Central memory CD8-positive, alpha-beta T cell (primary cell): ENCODE measurements at regions not wholly inside any gene's neighbourhood (a gene's known extent, or its start where the extent isn't known, plus 50 kb on each side); places are given as distances from the start of the nearest gene placed in this dataset.

Experiments
- ATAC-seq: fragments of 150-1000 bp; cut with Tn5 transposase; replicated peaks from 2 replicates; pipeline ENCODE4 v1.10.0; 2022; ENCODE audit warnings: mild to moderate bottlenecking, moderate FRiP score, moderate number of reproducible peaks; ENCODE audit not compliant: poor library complexity, severe bottlenecking; ENCODE audit errors: extremely low read depth
- DNase-seq, 2 donors: peaks; one replicate each; pipeline ENCODE4 v3.0.0; 2021; ENCODE audit warnings: low spot score in 2 of 2
- H3K27ac Mint-ChIP-seq: one replicate; pipeline ENCODE4 v1.8.0; 2022; ENCODE audit warnings: low read depth, mild to moderate bottlenecking, moderate library complexity, mixed read lengths
- H3K27me3 Mint-ChIP-seq: one replicate; pipeline ENCODE4 v1.8.0; 2022; ENCODE audit warnings: mixed read lengths
- H3K36me3 Mint-ChIP-seq: one replicate; pipeline ENCODE4 v1.8.0; 2022; ENCODE audit warnings: mild to moderate bottlenecking, moderate library complexity, mixed read lengths; ENCODE audit not compliant: insufficient read depth
- H3K4me1 Mint-ChIP-seq: one replicate; pipeline ENCODE4 v1.8.0; 2022; ENCODE audit warnings: mixed read lengths
- H3K4me3 Mint-ChIP-seq: one replicate; pipeline ENCODE4 v1.8.0; 2022; ENCODE audit warnings: mild to moderate bottlenecking, moderate library complexity, mixed read lengths
- H3K9me3 Mint-ChIP-seq: one replicate; pipeline ENCODE4 v1.8.0; 2022; ENCODE audit warnings: mixed read lengths

DNA sequence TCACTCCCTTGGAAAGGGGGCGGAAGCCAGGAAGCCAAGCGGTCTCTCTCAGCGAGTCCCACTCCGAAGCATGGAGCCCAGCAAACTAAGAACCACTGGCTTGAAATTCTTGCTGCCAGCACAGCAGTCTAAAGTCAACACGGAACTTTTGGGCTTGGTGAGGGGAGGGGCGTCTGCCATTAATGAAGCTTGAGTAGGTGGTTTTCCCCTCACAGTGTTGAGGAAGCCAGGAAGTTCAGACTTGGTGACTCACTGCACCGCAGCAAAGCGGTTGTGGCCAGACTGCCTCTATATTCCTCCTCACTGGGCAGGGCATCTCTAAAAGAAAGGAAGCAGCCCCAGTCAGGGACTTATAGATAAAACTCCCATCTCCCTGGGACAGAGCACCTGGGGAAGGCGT, 665.4 kb upstream of the CBLB start:
- Mint-ChIP-seq H3K9me3 (peaks cover 7% of the 10 kb centered on the region), H3K4me3 (no peak overlapping the region), H3K4me1 (peaks cover 15% of the 10 kb centered on the region), H3K36me3 (no peaks in the 10 kb centered on the region), H3K27ac (no peak overlapping the region), H3K27me3 (no peaks in the 10 kb centered on the region)
- no peak for DNase-seq
- peak; percentile 97 for ATAC-seq

DNA sequence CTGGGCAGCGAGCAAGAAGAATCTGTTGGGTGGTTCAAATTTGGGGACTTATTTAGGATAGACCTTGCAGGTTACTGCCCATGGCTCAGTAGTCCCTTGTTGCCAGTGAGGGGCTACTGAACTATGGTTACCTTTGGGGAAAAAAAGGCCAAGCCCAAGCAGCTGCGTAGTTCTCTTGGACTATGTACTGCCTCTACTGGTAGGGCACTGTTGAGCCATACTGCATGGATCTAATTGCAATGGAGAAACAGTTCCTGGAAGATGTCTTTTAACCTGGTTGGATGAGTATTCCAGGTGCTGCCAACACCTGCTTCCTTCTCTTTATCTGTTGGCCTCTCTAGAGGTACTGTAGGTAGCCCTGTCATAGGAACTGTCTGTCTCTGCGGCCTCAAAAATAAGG, 671.9 kb upstream of the CBLB start:
- DNase-seq (no peak), ATAC-seq (no peak)
- H3K4me1 Mint-ChIP-seq, result no peaks in the 10 kb centered on the region
- no peaks in the 10 kb centered on the region for H3K27me3 Mint-ChIP-seq
- no peaks in the 10 kb centered on the region for H3K36me3 Mint-ChIP-seq
- H3K9me3 Mint-ChIP-seq, result peaks cover 7% of the 10 kb centered on the region
- H3K4me3 Mint-ChIP-seq, result no peak overlapping the region
- H3K27ac Mint-ChIP-seq, result no peak overlapping the region

DNA sequence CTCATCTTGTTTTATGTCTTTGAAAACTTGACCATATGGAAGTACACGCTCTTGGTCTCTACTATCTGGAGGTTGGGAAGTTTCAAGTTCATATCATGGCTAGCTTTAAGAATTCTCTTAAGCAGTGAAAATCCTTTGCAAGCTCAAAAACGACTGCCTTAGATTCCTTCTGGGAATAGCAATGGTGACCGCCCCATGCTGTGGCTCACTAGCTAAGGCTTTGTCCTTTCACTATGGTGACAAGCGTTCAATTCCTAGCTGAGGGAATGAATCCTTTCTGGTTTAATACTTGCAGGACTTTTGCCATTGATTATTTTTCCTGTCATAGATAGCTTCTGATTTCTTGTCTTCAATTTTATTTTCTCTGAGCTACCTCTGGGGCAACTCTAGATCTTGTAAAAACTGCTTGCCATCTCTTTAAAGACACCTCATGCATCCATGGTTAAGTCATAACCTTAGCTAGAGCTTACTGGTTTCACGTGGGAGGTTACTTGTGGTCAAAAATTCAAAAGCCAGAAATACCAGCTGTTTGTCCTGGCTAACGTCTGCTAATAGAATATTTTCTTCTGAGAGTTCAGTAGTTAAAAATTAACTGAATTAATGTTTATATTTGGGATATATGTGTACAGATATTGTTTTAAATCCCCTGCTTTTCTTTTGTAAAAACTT, 673.4 kb upstream of the CBLB start:
- no peak for ATAC-seq

DNA sequence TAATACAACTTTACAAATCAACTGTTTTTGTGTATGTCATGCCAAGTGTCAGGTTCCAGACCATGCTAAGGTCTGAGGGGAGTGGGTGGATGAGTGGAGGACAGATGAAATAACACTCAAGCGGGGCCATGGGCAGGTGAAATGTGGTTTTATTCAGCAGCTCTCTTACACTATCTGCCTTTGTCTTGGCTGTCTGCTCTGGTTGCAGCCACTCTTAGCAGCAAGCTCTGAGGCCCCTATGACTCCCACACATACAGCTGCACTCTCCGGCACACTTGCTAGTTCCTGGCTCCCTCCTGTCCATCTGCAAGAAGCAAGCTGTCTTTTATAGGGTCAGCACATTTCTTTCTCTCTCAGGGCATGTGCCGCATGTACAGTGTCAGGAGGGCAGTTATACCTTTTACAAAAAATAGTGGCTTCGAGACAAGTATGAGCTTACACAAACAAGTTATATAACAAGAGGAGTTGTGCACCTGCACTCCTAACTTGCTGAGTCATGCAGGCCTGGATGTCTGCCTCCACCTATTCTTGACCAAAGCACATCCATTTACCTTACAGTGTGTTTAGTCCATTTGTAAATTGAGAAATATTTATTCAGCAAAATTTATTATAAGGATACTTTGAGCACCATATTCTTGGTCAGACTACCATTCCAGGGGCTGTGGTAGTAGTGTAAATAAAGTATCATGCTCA, 683.7 kb upstream of the CBLB start:
- H3K9me3 Mint-ChIP-seq, result no peaks in the 10 kb centered on the region
- H3K27me3 Mint-ChIP-seq, result no peaks in the 10 kb centered on the region
- ATAC-seq, result no peak
- H3K36me3 Mint-ChIP-seq, result no peaks in the 10 kb centered on the region
- DNase-seq, result no peak
- no peak overlapping the region for H3K27ac Mint-ChIP-seq
- H3K4me1 Mint-ChIP-seq, result no peaks in the 10 kb centered on the region
- H3K4me3 Mint-ChIP-seq, result no peak overlapping the region

More for the DNA sequence above, 673.4 kb upstream of the CBLB start:
- H3K27me3 Mint-ChIP-seq, result no peaks in the 10 kb centered on the region
- no peak overlapping the region for H3K4me3 Mint-ChIP-seq
- no peak overlapping the region for H3K27ac Mint-ChIP-seq
- H3K9me3 Mint-ChIP-seq, result peaks cover under 1% of the 10 kb centered on the region
- no peak for DNase-seq
- H3K4me1 Mint-ChIP-seq, result no peaks in the 10 kb centered on the region
- H3K36me3 Mint-ChIP-seq, result no peaks in the 10 kb centered on the region

DNA sequence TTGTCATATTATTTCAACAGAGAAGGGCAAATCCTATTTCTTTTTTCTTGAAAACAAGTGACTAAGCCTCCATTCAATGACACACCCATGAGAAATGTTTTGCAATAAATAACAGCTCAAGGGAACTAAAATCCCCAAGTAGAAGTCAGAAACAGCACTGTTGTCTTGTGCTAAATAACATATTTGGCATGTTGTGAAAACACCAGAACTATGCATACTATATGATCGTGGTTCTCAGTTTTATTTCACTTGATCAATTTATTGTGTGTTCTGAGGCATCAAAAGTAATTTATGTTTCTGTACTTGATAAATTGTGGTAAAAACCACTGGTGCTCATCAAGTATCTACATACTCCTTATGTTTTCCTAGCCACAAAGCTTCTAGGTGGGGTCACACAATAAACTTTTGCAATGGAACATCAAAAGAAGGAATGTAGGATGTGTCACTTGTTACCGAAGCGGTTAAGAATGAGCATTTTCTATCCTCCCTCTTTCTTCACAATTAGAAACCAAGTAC, 691.7 kb upstream of the CBLB start:
- ATAC-seq, result no peak
- no peak for DNase-seq
- Mint-ChIP-seq H3K27ac (no peak overlapping the region), H3K9me3 (no peaks in the 10 kb centered on the region), H3K4me1 (no peaks in the 10 kb centered on the region), H3K36me3 (no peaks in the 10 kb centered on the region), H3K27me3 (no peaks in the 10 kb centered on the region), H3K4me3 (no peak overlapping the region)

DNA sequence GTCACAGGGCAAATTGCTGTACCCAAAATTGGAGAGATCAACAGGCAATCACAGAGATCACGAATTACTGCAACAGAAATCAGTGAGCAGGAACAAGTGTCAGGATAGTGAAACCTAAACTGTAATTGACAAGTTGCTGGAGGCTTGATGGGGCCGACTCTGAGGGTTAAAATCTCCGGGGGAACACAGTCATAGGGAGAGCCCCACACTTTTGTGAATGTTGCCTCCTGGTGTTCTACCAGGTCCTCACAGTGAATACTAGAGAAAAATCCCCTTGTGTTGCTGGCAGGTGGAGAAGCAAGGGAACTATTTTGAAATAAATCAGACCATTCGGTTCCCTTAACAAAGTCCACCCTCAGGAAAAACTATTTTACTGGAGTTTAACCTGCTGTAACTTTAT, 697.5 kb upstream of the CBLB start:
- ATAC-seq (no peak), DNase-seq (no peak)
- no peaks in the 10 kb centered on the region for H3K27me3 Mint-ChIP-seq
- H3K4me3 Mint-ChIP-seq, result no peak overlapping the region
- H3K36me3 Mint-ChIP-seq, result no peaks in the 10 kb centered on the region
- no peaks in the 10 kb centered on the region for H3K9me3 Mint-ChIP-seq
- H3K4me1 Mint-ChIP-seq, result no peaks in the 10 kb centered on the region
- no peak overlapping the region for H3K27ac Mint-ChIP-seq

DNA sequence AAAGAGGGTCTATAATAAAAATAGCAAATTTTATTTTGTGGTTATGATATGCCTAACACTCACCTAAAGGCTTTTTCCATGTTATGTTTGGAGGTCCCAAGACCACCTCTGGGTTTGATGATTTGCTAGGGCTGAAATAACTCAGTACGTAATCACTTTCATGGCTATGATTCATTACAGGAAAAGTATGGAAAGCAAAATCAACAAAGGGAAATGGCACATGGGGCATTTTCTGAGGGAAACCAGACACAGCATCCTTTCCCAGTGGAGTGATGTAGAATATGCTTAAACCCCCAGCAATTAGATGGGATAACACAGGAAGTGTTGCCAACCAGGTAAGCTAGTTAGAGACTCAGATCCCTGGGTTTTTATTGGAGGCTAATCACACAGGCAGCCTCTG, 701.6 kb upstream of the CBLB start:
- H3K4me1 Mint-ChIP-seq, result no peaks in the 10 kb centered on the region
- no peaks in the 10 kb centered on the region for H3K27me3 Mint-ChIP-seq
- H3K27ac Mint-ChIP-seq, result no peak overlapping the region
- DNase-seq (no peak), ATAC-seq (no peak)
- no peaks in the 10 kb centered on the region for H3K36me3 Mint-ChIP-seq
- no peak overlapping the region for H3K4me3 Mint-ChIP-seq
- no peaks in the 10 kb centered on the region for H3K9me3 Mint-ChIP-seq

DNA sequence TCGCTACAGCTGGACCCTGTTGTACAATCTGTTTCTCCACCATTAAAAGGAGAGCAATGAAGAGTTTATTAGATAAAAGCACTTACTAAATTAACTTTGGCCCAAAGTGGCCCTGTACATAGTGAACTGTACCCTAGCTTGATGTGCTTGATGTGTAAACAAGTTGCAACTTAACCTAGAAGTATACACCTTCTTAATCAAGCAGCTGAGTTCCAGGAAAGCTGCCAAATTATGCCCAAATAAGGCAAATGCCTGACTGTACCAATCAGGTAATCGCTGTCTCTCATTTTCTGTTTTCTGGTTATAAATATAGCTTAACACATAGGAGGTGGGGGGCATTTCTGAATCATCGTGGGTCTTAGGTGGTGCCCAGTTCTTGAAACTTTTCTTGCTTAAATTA, 704.8 kb upstream of the CBLB start:
- Mint-ChIP-seq H3K36me3 (no peaks in the 10 kb centered on the region), H3K27ac (no peak overlapping the region), H3K4me1 (no peaks in the 10 kb centered on the region), H3K9me3 (no peaks in the 10 kb centered on the region), H3K27me3 (no peaks in the 10 kb centered on the region), H3K4me3 (no peak overlapping the region)
- no peak for ATAC-seq
- no peak for DNase-seq

DNA sequence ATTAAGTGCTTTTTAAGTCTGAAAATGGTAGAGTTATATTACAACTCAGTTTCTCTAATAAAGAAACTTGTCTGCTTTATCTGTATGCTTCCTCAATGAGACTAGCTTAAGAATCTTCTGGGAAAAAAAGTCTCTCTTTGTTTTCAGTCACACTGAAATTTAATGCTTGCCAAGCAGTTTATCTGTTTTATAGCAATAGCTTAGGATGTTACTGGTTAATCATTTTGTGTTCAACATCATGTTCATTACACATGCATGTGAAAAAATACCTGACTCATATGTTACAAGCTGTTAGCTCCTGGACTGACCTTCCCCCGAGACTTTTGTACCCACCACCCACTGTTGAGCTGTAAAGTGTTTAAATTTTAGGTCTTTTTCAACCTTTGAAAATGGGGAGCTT, 706.2 kb upstream of the CBLB start:
- H3K27ac Mint-ChIP-seq, result no peak overlapping the region
- no peaks in the 10 kb centered on the region for H3K36me3 Mint-ChIP-seq
- no peaks in the 10 kb centered on the region for H3K27me3 Mint-ChIP-seq
- H3K4me3 Mint-ChIP-seq, result no peak overlapping the region
- no peak for ATAC-seq
- no peak for DNase-seq
- H3K9me3 Mint-ChIP-seq, result no peaks in the 10 kb centered on the region
- H3K4me1 Mint-ChIP-seq, result no peaks in the 10 kb centered on the region

DNA sequence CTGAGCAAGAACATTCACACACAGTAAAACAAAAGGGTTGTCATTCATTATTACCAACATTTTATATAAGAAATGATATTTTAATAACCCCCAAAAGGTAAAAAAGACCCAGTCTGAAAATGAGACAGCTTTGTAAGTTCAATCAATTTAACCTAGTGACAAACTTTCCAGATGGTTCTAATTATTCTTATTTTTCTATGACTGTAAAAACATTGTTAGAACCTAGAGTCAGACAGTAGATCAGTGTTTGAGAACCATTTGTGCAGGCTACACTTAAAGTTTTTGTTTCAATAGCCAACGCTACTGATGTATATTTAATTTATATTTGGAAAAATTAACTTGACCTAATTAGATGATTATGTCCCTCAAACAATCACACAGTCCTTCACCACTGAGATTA, 708.4 kb upstream of the CBLB start:
- ATAC-seq, result no peak
- H3K27me3 Mint-ChIP-seq, result no peaks in the 10 kb centered on the region
- H3K4me3 Mint-ChIP-seq, result no peak overlapping the region
- H3K27ac Mint-ChIP-seq, result no peak overlapping the region
- no peaks in the 10 kb centered on the region for H3K36me3 Mint-ChIP-seq
- no peak for DNase-seq
- no peaks in the 10 kb centered on the region for H3K9me3 Mint-ChIP-seq
- no peaks in the 10 kb centered on the region for H3K4me1 Mint-ChIP-seq

DNA sequence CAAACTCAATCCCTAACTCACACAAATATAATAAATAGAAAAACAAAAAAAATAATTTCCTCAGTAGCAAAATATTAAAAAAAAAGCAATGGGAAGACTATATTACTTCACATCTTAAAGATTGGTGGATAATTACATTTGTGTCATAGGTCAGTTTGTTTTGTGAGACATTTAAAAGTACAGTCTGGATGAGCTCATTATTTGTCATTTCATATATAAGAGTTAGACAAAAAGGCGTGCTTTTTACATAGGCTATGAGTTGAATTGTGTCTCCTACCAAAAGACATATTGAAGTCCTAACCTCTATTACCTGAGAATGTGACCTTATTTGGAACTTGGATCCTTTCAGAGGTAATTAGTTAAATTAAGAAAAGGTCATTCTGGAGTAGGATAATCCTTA, 710.1 kb upstream of the CBLB start:
- no peaks in the 10 kb centered on the region for H3K4me1 Mint-ChIP-seq
- H3K9me3 Mint-ChIP-seq, result no peaks in the 10 kb centered on the region
- H3K27me3 Mint-ChIP-seq, result no peaks in the 10 kb centered on the region
- DNase-seq, result no peak
- ATAC-seq, result no peak
- no peaks in the 10 kb centered on the region for H3K36me3 Mint-ChIP-seq
- H3K4me3 Mint-ChIP-seq, result no peak overlapping the region
- no peak overlapping the region for H3K27ac Mint-ChIP-seq

DNA sequence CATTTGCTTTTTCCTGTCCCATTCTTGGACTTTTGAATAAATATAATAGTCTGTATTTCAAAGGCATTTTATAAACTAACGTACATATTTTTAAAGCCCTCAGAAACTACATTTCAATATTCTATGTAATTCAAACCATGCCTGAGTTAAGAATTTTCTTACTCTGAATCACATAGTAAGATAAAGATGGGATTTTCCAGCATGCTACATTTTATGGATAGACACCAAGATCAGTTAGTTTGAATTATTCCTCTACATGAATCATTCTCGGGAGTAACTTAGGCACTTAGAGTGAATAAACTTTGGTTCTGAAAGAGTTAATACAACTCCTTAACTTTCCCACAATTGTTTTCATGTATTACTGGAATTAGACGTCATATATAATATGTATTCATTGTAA, 713.3 kb upstream of the CBLB start:
- Mint-ChIP-seq H3K36me3 (no peaks in the 10 kb centered on the region), H3K27me3 (no peaks in the 10 kb centered on the region), H3K4me3 (no peak overlapping the region), H3K9me3 (no peaks in the 10 kb centered on the region), H3K27ac (no peak overlapping the region), H3K4me1 (no peaks in the 10 kb centered on the region)
- DNase-seq (no peak), ATAC-seq (no peak)

DNA sequence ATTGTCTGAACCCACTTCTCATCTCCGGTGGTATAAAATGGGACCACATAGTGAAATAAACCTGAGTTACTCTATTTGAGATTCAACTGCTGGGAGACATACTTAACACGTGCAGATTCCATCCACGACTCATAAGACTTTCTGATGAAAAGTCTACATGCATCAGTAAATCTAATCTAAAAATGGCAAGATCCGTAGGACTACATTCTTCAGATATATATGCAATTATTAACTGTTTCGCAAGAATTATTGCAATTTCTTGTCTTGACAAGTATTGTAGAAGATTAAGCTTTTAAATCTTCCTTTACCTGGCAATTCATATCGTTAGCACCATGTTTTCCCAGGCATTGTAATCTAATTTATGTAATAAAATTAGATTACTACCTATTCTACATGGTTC, 718.7 kb upstream of the CBLB start:
- Mint-ChIP-seq H3K4me1 (no peaks in the 10 kb centered on the region), H3K4me3 (no peak overlapping the region), H3K9me3 (no peaks in the 10 kb centered on the region), H3K27ac (no peak overlapping the region), H3K36me3 (peaks cover under 1% of the 10 kb centered on the region), H3K27me3 (no peaks in the 10 kb centered on the region)
- DNase-seq, result no peak
- ATAC-seq, result no peak
